IPS-NIHi7 (cell line): ENCODE measurements at regions not wholly inside any gene's neighbourhood (a gene's known extent, or its start where the extent isn't known, plus 50 kb on each side); places are given as distances from the start of the nearest gene placed in this dataset.

Source experiments
- DNase-seq: peaks from one replicate; pipeline ENCODE4 v3.0.0; 2012; ENCODE audit warnings: mixed read lengths; ENCODE audit errors: extremely low spot score

GRCh38 chr1:23615423-23615822 is 56.1 kb upstream of the ID3 start:
- DNase-seq: no peak

- DNase-seq: no peak
These were observed 54.8 kb upstream of the ID3 start for GRCh38 chr1:23614032-23614660.

GRCh38 chr1:23613191-23614031 is 54.1 kb upstream of the ID3 start:
- no peak for DNase-seq

GRCh38 chr1:23611601-23612327 is 52.5 kb upstream of the ID3 start:
- DNase-seq: no peak

GRCh38 chr1:23610677-23611076 is 51.4 kb upstream of the ID3 start:
- no peak for DNase-seq

GRCh38 chr1:23609971-23610370 is 50.7 kb upstream of the ID3 start:
- DNase-seq: no peak
